DMS114 treated with DMSO at 0.1 percent for 48 hours (cell line): ENCODE measurements at regions not wholly inside any gene's neighbourhood (a gene's known extent, or its start where the extent isn't known, plus 50 kb on each side); places are given as distances from the start of the nearest gene placed in this dataset.
"Not testable (repeated sequence)": the region's sequence is repeated elsewhere in the genome, so short reads cannot be mapped to it uniquely, and the experiment has no call there.

Experiments used
- DNase-seq: peaks from one replicate; lab custom pipeline; 2025; ENCODE audit not compliant: unreplicated experiment; lab: John Stamatoyannopoulos, UW

DNA sequence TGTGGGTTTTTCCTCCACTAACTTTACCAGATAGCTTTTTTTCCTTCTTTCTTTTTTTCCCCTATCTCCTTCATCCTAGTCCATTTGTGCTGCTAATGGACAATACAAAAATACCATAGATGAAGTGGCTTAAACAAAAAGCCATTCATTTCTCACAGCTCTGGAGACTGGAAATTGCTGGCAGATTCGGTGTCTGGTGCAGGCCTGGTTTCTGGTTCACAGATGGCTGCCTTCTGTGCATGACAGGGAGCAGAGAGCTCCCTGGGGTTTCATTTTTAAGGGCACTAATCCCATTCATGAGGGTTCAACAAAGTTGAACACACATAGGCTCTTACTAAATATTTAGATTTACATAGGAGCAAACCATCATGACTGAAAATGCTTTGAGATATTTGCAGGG, 467.4 kb downstream of the TYW1 start:
- DNase-seq = no peak

DNA sequence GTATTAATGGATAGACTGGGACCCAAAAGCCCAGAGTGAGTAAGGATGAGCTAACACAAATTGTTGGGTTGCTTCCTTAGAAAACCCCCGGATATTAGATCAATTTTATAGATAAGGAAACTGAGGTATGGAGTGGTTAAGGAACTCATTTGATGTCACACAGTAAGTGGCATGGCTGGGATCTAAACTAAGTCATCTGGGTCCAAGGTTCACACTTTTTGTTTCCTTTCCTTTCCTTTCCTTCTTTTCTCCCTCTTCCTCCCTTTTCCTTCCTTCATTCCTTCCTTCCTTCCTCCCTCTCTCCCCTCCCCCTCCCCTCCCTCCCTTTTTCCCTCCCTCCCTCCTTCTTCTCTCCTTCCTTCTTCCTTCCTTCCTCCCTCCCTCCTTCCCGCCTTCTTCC, 469.5 kb downstream of the TYW1 start:
- no peak for DNase-seq

DNA sequence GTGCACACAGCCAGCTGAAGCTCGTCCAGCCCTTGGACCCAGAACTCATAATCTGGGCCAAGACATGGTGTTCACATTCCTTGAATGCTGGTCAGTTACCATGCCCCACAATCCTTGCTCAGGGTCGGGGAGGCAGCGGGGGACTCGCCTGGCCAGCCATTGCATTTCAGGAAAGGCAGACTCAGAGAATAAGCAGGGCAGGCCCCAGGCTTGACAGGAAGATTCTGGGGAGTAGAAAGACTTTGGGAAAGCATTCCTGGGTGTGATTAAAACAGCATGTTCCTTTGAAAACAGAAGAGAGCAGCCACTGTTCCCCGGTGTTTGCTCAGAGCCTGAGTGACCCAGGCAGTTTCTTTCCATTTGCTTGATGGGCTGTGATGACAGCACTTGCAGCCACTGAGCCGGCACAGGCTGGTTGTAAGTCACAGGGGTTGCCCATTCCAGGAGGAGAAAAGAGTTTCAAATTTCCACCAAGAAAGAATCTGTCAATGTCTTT, 473.7 kb downstream of the TYW1 start:
- DNase-seq = no peak

DNA sequence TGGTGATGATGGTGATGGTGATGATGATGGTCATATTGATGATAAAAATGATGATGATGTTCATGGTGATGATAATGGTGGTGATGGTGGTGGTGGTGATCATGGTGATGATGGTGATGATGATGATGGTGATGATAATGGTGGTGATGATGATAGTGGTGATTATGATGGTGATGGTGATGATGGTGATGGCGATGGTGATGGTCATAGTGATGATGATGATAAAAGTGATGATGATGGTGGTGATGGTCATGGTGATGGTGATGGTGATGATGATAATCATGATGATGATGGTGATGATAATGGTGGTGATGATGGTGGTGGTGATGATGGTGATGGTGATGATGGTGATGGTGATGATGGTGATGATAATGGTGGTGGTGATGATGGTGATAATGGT, 478.7 kb downstream of the TYW1 start:
- DNase-seq = no peak

DNA sequence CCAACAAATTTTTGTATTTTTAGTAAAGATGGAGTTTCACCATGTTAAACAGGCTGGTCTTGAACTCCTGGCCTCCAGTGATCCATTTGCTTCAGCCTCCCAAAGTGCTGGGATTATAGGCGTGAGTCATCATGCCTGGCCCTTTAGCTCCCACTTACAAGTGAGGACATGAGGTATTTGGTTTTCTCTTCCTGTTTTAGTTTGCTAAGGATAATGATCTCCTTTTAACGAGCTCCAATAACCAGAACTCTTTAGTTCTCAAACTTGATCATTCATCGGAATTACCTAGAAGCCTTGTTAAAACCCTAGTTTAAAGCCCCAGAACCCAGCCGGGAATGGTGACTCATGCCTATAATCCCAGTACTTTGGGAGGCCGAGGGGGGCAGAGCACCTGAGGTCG, 481.4 kb downstream of the TYW1 start:
- no peak for DNase-seq

DNA sequence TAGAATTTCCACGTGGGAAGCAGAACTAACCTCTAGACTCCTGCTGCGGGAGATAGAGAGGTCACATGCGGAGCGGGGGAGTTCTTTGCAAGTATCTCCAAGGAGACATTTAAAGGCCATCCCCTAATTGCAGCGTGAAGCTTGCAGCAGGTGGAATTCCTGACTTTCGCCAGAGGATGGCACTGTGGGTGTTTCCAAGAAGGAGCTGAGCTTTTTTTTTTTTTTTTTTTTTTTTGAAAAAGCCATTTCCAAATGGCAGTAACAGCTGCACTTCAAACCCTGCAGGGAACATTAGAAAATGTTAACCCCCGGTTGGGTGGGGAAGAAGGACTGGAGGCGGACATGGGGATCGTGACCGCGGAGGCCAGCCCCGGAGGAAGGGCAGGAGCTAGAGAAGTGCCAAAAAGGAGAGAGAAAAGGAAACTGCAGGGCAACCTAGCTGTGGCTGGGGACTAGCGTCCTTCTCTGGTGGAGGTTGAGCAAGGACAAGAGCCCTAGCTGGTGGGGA, 487.7 kb downstream of the TYW1 start:
- DNase-seq = peak; percentile 60

DNA sequence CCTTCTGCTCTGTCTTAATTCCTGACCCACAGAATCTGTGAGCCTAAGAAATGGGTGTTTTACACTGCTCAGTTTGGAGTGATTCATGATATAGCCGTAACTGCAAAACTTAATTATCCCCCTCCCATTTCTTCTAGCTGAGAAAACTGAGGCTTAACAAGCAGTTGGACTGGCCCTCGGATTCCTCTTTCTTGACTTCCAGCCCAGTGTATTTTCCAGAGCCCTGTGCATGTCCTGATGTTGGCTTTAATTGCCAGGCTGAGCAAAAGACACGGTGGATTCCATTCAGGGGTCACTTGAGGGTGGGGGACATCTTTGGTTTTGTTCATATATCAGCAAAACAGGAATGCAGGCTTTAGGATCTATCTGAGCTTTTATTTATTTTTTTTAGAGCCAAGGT, 489.8 kb downstream of the TYW1 start:
- no peak for DNase-seq

DNA sequence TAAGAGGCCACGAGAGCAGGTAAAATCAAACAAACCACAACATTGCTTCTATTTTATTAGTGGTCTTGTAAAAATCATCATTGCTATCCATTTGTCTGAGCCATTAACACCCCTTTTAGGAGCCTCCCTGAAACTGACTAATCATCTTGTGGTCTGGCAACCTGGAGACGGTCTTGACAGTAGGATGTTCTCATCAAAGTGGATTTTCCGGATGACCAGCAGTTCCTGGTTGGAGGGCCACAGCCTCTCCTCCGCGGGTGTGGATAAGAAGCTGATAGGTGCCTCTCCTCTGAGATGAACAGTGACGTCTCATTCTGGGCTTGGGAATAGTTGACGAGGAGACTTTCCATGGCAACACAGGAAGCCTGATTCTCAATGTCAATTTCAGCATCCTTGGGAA, 490.7 kb downstream of the TYW1 start:
- no peak for DNase-seq

DNA sequence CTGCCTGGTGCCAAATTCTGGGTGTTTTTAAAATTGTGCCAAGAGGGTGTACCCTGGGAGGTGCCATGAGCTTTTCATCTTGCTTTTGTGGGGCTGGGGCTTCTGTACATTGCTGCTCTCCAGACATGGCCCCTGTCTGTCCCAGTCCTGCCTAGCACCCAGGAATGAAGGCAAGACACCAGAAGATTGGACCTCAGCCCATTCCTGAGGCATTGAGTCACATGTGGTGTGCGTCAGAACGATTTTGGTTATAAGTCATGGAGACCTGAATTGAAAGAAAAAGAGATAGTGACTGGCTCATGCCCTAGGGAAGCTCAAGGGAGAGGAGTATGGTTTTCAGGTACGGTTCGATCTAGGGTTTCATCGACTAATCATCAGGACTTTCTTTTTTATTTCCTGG, 493.2 kb downstream of the TYW1 start:
- DNase-seq = no peak

DNA sequence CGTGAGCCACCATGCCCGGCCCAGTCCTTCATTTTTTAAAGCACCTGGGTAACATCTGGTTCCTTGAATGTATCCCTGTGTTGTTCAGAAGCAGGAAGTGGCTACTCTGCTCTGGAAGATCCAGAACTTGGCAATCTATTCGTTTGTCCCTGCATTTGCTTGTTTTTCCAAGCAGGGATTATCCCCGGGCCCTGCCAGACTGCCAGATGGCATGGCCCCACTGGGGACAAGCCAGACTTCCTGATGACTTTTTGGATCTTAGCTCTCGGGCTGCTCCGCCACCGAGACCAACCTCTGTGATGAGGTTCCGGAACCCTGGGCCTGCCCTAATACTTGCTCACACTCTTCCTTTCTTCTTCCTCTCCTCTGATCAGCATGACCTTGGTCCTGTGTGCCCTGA, 496.7 kb downstream of the TYW1 start:
- DNase-seq = no peak

DNA sequence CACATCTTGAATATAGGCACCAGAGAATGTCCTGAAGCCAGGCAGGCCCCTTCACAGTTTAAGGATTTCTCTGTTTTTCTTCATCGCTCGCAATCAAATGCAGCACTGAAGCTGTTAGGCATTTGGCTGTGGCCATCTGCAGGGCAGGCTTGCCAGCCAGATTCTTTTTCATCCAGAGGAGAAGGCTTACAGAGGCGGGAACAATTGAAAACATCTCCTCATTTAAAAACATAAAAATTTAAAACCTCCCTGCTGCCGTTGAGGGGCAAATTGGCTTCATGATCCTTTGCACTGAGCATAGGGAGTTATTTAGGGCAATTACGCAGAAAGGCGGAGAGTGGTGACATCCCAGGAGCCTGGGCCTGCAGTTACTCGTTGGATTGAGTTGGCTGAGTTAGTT, 500.0 kb downstream of the TYW1 start:
- DNase-seq = no peak

DNA sequence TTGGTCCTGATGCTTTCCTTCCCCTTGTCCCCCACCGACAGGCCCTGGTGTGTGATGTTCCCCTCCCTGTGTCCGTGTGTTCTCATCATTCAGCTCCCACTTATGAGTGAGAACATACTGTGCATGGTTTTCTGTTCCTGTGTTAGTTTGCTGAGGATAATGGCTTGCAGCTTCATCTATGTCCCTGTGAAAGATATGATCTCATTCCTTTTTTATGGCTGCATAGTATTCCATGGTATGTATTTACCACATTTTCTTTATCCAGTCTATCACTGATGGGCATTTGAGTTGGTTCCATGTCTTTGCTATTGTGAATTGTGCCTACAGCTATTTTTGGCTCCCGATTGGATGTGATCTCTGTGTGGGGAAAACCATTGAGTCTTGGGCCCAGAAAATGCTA, 501.3 kb downstream of the TYW1 start:
- DNase-seq = not testable (repeated sequence)

DNA sequence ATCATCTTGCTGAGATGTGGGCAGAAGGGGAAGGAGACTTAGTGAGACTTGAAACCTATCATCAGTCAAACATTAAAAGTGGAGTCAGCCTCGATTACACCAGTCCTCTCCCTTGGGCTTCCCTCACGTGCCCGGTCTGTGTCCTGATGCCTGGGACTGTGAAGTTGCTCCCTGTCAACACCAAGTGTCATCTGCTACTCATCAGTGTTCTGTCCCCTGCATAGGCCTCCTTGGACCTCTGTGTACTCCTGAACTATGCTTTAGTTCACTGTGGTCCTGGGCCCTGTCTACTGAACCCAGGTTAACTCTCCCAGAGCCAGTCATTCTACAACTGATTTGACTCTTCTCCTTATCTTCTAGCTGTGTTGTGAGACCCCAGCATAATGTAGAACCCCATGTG, 506.3 kb downstream of the TYW1 start:
- DNase-seq = no peak

DNA sequence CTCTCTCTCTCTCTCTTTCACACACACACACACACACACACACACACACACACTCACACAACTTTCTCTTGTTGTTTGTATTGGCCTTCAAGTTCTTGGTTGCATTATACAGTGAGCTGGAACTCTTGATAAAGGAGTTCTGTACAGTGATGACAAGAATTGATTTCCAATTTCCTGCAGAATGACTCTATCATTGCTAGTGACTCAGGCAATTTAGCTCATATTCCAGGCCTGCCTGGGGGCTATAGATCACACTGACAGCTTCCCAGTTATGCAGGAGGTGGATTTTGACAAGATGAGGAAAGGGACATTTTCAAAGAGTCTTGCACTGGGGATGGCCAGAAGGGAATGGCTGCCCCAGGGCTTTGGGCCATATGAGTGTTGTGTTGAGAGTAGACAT, 508.8 kb downstream of the TYW1 start:
- DNase-seq = no peak

DNA sequence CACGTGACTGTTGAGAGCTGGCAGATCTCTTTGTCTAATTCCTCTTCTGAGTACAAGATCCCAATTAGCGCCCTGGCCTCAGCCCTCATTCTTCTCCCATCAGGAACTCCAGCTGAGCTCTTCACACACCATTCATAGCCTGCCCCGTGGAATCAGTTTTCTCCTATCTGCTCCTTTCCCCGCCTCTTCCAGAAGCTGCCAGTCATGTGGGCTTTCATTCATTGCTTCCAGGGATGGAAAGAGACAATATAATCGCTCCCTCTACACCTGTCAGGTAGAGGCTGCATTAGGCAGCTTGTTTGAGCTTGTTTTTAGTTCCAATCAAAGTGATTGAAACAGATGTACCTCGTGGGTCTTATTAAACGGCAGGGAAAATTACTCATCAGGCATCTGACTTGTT, 515.8 kb downstream of the TYW1 start:
- DNase-seq = no peak

DNA sequence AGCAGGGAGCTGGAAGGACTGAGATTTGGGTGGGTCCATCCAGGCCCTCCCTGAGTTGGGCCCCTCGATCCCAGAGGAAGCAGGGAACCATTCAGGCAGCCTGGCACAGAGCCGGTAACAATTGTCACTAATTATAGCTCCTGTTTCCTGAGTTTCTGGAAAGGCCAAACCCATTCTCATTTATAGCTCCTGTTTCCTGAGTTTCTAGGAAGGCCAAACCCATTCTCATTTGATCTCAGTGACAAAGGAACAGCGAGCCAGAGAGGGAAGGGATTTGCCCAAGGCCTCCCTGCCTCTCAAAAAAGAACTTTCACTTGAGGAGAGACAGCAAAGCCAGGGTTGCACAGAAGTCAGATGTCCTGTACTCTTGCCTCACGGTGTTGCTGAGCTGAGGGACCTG, 521.9 kb downstream of the TYW1 start:
- DNase-seq = no peak

DNA sequence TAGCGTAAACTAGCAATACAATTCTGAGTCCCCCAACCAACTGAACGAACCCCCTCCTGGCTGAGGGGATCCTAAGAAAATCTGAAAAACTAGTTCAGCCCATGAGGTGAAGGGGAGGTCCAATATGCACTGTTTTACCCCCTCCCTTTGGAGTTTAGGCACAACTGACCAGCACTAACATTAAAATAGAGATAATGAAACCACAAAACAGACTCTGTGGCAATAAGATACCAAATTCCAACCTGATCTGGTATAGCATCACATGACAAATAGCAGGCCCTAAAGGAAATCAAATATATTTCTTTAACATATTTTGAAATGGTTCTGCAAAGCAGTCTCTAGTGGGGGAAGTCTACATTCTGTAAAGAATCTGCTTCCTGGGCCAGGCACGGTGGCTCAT, 522.5 kb downstream of the TYW1 start:
- no peak for DNase-seq

DNA sequence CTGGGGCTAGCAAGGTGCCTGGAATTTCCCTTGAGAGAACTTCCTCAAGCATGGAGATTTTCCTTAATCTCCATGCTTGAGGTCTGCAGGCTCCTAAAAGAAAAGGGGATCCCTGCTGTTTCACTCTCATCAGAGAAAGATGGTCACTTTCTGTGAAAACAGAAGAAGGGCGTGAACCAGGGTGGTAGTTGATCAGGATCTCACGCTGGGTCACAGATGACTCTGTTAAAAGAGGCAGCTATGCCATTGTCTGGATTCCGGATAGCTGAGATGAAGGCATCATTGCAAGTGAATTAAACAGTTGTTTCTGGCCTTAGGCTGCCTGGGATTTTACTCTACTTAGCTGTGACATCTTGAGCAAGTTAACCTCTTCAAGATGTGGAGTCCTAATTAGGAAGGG, 525.9 kb downstream of the TYW1 start:
- no peak for DNase-seq

DNA sequence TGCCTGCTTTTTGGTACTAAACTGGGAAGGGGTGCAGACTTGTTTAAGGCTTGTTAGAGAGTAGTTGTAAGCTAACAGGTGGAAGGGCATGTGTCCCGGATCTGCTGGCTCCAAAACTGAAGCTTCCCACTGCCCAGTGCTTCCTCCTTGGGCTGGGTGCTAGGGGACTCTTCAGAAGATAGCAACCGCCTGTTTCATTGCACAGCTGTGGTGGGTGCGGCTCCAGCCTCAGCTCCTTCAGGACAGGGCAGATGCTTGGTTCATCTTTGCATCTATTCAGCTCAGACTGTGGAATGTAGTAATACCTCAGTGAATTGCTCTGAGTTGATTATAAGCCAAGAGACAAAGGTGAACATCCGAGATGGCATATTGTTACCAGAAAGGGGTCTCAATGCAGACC, 527.1 kb downstream of the TYW1 start:
- no peak for DNase-seq

DNA sequence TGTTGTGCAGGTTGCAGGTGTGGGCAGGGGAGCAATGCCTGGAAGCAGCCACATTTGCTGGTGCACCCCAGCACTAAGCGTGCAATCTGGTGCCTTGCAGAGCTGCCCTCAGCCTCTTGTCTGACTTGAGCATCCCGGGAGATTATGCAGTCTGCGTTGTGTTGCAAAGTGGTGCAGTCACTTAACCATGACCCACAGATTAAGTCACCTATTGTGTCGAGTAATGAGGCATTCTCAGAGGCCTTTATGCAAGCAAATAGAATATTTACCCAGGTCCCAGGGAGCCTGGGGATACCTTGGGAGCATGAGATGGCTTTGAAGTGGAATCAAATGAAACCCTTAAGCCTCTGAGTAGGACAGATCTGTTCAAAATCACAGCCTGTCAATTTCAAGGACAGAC, 529.0 kb downstream of the TYW1 start:
- DNase-seq = no peak

DNA sequence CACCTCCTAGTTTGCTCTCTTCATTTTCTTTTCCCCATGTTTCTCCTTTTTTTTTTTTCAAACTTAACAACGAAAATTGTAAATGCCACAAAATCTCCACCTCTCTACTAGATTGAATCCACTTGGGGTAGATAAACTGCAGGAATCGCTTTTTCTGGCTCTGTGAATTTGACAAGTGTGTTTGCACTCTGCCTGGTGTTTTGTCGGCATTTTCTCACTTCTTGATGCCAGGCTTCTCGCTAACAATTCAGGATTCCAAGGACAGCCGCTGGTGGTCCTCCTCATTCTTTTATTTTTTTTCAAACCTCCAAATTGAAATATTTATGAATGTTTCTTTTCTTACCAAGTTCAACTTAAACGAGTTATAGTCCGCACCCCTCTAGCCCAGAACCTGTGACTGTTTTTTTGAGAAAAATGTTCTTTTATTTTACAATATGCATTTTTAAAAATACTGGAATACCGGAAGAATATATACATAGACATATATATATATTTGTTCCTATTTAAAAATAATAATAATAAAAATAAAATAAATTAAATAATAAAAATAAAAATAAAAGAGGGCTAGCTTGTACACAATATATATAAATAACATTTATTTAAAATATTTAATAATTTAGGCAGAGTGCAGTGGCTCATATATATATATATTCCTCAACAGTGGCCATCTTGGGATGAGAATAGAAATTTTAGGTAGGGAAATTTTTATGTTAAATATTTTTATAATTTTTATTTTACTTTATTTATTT, 538.8 kb downstream of the TYW1 start:
- DNase-seq = no peak

DNA sequence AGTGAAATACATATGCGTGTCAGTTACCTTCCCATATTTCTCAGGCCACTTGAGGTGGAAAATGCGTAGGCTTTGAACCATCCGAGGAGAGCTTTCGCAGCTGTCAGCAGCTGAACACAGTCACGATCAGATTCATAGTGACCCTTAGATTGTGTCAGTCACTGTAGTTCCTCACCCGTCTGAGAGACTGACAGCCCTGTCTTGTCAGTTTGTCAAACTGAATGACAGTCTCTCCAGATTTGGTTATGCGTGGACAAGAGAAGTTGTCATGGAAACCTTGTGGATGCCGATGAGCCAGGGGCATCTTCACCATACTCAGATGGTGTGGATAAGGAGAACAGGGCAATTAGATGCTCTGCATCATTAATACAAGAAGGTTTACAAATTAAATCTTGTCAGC, 546.3 kb downstream of the TYW1 start:
- no peak for DNase-seq
